Left lung (tissue), 4 donors: ENCODE measurements at regions not wholly inside any gene's neighbourhood (a gene's known extent, or its start where the extent isn't known, plus 50 kb on each side); places are given as distances from the start of the nearest gene placed in this dataset.
"Not testable (repeated sequence)": the region's sequence is repeated elsewhere in the genome, so short reads cannot be mapped to it uniquely, and the experiment has no call there.

Source experiments
- ATAC-seq: fragments of 200-7000 bp; cut with Tn5 transposase; one replicate; pipeline ENCODE4 v1.9.1; 2020; ENCODE audit warnings: moderate library complexity
- DNase-seq, 4 donors: peaks; one replicate each; pipeline ENCODE4 v3.0.0-alpha.2; 2013 to 2020
- H3K27ac ChIP-seq, 2 donors: fragments of 200-600 bp; sonication (generic) in 1 of 2; one replicate each; pipeline versions ENCODE4 v1.5.0 to v1.8.0; 2020 to 2021
- H3K27me3 ChIP-seq, 2 donors: fragments of 200-600 bp; sonication (generic) in 1 of 2; one replicate each; pipeline versions ENCODE4 v1.5.0 to v1.8.0; 2020 to 2021
- H3K36me3 ChIP-seq, 2 donors: fragments of 200-600 bp; sonication (generic) in 1 of 2; one replicate each; pipeline versions ENCODE4 v1.5.0 to v1.8.0; 2020 to 2021
- H3K4me1 ChIP-seq, 2 donors: fragments of 200-600 bp; one replicate each; pipeline ENCODE4 v1.8.0; 2021
- H3K4me3 ChIP-seq, 2 donors: fragments of 200-600 bp; sonication (generic) in 1 of 2; one replicate each; pipeline versions ENCODE4 v1.5.0 to v1.8.0; 2020 to 2021; ENCODE audit warnings: mild to moderate bottlenecking in 1 of 2
- H3K9me3 ChIP-seq, 2 donors: fragments of 200-600 bp; sonication (generic) in 1 of 2; one replicate each; pipeline versions ENCODE4 v1.5.0 to v1.8.0; 2020 to 2021
- intact Hi-C, 2 donors: fragments of 100-400 bp; cut with DNase I; formaldehyde crosslinking; loops; one replicate each; pipeline versions ENCODE4 v1.11.2 to v1.14.2; 2022
- TF ChIP-seq, protein P1 (sequence below), 2 donors: fragments of 200-600 bp; sonication (generic) in 1 of 2; IDR thresholded peaks; one replicate each; pipeline versions ENCODE4 v1.5.0 to v1.8.0; 2021; ENCODE audit warnings: antibody characterized with exemption in 2 of 2
- donor health status: DM: no; HTN: yes; CAD: no.
- donor health status: DM: no; HTN: no; CAD: no.

DNA sequence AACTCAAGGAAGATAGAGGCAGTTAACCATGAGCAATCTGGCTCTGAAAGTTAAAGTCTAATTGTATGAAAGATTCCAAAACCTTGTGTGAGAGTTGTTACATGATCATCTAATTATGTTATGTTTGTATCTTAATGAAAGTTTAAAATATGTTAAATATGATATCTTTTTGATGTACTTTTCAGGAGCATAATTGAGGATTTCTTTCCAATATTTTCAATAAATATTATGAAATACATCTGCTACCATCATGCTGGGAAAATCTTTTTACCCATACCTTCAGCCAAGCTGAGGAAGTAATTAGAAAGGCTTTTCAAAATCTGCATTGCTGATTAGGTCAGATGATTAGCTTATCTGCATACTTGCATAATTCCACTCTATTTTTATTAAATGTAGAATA is 318.4 kb downstream of the KLF12 start:
- Histone ChIP-seq H3K9me3 (no peaks in the 10 kb centered on the region), H3K27me3 (no peaks in the 10 kb centered on the region), H3K36me3 (no peaks in the 10 kb centered on the region), H3K4me1 (no peaks in the 10 kb centered on the region), H3K27ac (no peak overlapping the region), H3K4me3 (no peak overlapping the region)
- ATAC-seq (no peak), DNase-seq (no peak)
- intact Hi-C loops: no loop called here
- TF ChIP-seq, protein P1, sequence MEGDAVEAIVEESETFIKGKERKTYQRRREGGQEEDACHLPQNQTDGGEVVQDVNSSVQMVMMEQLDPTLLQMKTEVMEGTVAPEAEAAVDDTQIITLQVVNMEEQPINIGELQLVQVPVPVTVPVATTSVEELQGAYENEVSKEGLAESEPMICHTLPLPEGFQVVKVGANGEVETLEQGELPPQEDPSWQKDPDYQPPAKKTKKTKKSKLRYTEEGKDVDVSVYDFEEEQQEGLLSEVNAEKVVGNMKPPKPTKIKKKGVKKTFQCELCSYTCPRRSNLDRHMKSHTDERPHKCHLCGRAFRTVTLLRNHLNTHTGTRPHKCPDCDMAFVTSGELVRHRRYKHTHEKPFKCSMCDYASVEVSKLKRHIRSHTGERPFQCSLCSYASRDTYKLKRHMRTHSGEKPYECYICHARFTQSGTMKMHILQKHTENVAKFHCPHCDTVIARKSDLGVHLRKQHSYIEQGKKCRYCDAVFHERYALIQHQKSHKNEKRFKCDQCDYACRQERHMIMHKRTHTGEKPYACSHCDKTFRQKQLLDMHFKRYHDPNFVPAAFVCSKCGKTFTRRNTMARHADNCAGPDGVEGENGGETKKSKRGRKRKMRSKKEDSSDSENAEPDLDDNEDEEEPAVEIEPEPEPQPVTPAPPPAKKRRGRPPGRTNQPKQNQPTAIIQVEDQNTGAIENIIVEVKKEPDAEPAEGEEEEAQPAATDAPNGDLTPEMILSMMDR (IDR thresholded peaks at IDR 0.05): no peak

DNA sequence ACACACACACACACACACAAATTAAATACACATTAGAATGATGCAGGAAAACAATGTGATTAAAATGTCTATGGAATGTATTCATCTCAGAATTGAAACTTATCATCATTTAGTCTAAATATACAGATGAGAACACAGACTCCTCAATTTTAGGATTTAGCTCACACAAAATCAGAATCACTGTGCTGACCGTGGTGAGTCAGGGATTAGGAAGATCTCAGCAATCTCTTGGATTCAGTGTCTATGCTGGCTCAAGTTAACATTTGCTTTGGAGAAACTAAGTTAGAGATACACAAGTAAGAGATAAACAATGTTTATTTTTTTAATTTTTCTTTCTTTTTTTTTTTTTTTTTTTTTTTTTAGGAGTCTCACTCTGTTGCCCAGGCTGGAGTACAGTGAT is 323.6 kb downstream of the KLF12 start:
- Histone ChIP-seq H3K4me3 (no peak overlapping the region), H3K4me1 (no peaks in the 10 kb centered on the region), H3K36me3 (no peaks in the 10 kb centered on the region), H3K27ac (no peak overlapping the region), H3K27me3 (no peaks in the 10 kb centered on the region), H3K9me3 (no peaks in the 10 kb centered on the region)
- DNase-seq: no peak
- TF ChIP-seq, protein P1 (IDR thresholded peaks at IDR 0.05): no peak
- intact Hi-C loops: no loop called here
- ATAC-seq: no peak

DNA sequence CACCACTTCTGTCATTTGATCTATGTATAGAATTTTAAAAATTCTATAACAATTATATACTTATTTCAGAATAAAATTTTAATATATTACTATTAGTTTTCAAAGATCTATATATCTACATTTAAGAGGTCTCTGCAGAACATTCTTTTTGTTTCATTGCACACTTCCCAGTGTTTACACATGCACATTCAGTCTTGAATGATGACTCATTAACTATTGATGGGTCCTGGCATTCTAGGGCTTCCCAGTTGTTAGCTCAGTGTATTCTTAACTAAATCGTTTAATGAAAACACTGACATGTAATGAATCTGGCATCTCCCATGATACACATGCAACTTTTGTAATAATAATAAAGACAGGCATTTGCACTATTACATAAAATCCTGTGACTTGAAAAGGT is 324.6 kb downstream of the KLF12 start:
- no peaks in the 10 kb centered on the region for H3K27me3 ChIP-seq
- H3K9me3 ChIP-seq: no peaks in the 10 kb centered on the region
- no peak overlapping the region for H3K4me3 ChIP-seq
- no peak for ATAC-seq
- DNase-seq: no peak
- intact Hi-C loops: no loop called here
- TF ChIP-seq, protein P1 (IDR thresholded peaks at IDR 0.05): no peak
- no peaks in the 10 kb centered on the region for H3K36me3 ChIP-seq
- no peaks in the 10 kb centered on the region for H3K4me1 ChIP-seq
- no peak overlapping the region for H3K27ac ChIP-seq

DNA sequence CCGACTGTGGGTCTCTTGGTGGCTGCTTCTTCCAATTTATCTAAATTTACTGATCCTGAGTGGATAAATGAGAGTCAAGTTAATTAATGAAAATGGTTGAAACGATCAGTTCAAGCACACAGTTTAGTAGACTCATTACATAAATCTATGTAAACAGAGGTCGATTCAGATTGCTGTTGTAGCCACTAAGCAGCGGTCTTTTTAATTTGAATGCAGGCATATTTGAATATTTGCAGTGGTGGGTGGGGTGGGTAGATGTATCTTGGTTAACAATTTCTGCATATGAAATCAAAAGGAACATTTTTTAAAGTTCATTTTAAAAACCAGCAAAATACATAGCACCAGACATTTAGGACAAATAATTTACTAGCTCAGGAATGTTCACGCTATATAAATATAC is 325.9 kb downstream of the KLF12 start:
- Histone ChIP-seq H3K27ac (no peak overlapping the region), H3K27me3 (no peaks in the 10 kb centered on the region), H3K36me3 (no peaks in the 10 kb centered on the region), H3K4me3 (no peak overlapping the region), H3K4me1 (no peaks in the 10 kb centered on the region), H3K9me3 (no peaks in the 10 kb centered on the region)
- intact Hi-C loops: no loop called here
- DNase-seq (no peak), ATAC-seq (no peak)
- TF ChIP-seq, protein P1 (IDR thresholded peaks at IDR 0.05): no peak

DNA sequence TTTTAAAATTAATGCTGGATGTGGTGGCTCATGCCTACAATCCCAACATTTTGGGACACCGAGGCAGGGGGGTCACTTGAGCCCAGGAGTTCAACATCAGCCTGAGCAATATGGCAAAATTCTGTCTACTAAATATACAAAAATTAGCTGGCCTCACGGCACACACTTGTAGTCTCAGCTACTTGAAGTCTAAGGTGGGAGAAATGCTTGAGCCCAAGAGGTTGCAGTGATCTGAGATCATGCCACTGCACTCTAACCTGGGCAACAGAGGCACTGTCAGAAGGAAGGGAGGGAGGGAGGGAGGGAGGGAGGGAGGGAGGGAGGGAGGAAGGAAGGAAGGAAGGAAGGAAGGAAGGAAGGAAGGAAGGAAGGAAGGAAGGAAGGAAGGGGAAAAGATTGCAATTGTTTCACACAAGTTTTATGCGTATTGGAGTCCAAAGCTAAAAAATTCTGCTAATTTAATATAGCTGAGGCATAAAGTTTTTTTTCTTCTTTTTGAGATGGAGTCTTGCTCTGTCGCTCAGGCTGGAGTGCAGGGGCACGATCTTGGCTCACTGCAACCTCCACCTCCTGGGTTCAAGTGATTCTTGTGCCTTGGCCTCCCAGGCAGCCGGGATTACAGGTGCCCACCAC is 328.8 kb downstream of the KLF12 start:
- H3K4me1 ChIP-seq: not testable (repeated sequence)

DNA sequence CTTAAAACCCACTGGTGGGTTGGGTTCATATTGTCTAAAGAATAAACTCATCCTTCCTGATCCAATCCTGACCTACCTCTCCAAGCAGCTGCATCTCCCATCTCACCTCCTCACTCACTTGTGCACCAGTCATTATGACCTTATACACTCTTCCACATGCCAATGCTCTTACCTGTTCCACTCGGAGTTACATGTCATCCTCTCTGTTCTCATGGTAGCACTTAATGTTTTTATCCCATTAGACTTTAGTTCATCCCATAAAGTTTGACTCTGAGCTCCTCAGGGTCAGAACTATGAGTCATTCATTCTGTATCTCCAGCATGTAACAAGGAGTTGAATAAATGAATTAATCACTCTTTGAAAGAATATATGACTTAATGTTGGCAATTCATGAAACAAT is 330.2 kb downstream of the KLF12 start:
- H3K4me3 ChIP-seq: no peak overlapping the region
- no peaks in the 10 kb centered on the region for H3K9me3 ChIP-seq
- DNase-seq: no peak
- TF ChIP-seq, protein P1 (IDR thresholded peaks at IDR 0.05): no peak
- H3K4me1 ChIP-seq: no peaks in the 10 kb centered on the region
- H3K27me3 ChIP-seq: no peaks in the 10 kb centered on the region
- H3K36me3 ChIP-seq: no peaks in the 10 kb centered on the region
- no peak overlapping the region for H3K27ac ChIP-seq
- ATAC-seq: no peak
- intact Hi-C loops: no loop called here

More for the DNA sequence above, 328.8 kb downstream of the KLF12 start:
- DNase-seq, H3K9me3 ChIP-seq, intact Hi-C loops, H3K27ac ChIP-seq, H3K4me3 ChIP-seq, ATAC-seq, H3K27me3 ChIP-seq, H3K36me3 ChIP-seq: not testable (repeated sequence)
